NCI-H748 (cell line): ENCODE measurements at regions not wholly inside any gene's neighbourhood (a gene's known extent, or its start where the extent isn't known, plus 50 kb on each side); places are given as distances from the start of the nearest gene placed in this dataset.
"Not testable (repeated sequence)": the region's sequence is repeated elsewhere in the genome, so short reads cannot be mapped to it uniquely, and the experiment has no call there.

Source experiments
- DNase-seq: peaks from one replicate; lab custom pipeline; 2025; ENCODE audit not compliant: unreplicated experiment; lab: John Stamatoyannopoulos, UW

DNA sequence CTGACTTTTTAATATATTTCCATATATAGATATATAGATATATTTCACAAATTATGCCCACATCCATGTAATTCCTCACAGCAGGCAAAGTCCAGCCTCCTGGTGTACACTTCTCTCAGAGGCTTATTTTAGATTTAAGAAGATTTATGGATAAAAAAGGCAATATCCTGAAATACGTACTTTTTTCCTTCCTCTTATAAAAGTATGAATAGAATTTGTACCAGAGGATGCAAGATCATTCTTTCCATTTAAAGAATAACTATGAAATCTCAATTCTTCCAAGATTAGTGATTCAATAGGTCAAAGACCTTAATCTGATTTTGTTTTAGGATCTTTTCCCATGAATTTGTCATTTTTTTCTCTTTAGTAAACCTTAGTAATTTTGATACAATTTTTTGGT, 597.9 kb upstream of the TBL1XR1 start:
- DNase-seq: no peak

DNA sequence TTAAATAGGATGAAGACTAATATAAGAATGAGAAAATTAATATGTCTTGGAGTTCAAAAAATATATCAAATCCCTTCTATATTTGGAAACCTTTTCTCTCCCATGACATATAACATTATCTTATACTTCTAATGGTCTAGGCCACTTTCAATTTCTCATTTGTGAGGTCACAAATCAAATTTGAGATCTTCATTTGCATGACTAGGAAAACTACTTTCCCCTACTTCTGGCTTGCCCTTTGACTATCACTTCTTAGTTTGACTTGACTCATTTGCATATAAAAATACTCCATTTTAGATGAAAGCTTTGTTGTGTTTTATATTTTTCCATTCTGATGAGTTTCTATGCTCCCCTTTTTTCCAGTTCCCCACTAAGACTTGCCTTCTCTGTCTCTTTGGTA, 598.6 kb upstream of the TBL1XR1 start:
- DNase-seq: no peak

DNA sequence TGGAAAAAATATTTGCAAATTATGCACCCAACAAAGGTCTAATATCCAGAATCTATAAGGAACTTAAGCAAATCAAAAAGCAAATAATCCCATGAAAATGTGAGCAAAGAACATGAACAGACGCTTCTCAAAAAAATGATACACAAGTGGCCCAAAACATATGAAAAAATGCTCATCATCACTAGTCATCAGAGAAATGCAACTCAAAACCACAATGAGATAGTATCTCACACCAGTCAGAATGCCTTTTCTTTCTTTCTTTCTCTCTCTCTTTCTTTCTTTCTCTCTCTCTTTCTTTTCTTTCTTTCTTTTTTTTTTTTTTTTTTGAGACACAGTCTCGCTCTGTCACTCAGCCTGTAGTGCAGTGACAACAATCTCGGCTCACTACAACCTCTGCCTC, 602.9 kb upstream of the TBL1XR1 start:
- not testable (repeated sequence) for DNase-seq

DNA sequence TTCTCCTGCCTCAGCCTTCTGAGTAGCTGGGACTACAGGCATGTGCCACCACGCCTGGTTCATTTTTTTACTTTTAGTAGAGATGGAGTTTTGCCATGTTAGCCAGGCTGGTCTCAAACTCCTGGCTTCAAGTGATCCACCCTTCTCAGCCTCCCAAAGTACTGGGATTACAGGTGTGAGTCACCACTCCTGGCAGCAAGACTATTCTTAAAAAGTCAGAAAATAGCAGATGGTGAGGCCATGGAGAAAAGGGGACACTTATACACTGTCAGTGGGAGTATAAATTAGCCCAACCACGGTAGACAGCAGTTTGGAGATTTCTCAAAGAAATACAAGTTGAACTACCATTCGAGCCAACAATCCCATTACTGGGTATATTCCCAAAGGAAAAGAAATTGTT, 603.3 kb upstream of the TBL1XR1 start:
- DNase-seq: no peak

DNA sequence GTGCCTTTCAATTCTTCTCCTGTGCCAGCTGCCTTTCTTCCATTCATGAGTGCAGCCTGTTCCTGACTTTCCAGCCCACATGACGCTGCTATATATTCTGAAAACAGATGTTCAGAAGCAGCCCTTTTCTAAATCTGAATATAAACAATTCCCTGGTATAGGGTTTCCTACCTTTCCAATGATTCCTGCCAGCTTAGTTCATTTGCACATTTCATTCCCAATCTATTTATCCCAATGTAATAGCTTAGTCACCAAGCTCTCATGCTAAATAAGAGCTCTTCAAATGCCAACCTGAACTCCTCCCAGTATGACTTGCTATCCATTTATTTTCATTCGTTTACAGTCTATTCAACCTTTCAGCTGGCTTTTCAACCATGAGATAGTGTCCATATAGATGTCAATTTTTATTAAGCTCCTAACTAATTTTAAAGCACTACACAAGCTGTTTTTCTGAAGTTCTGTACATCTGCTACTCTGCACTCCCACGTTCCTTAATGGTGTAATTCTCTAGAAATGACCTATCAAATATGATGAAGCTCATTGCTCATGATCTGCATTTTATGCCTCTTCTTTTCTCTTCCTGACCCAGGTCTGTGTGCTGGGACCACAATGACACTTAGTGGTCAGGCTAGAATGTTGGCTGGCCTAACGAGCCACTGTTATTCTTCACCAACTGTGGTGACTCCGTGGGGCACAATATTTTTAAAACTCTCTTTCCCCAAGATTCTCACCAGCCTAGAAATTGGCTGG, 605.0 kb upstream of the TBL1XR1 start:
- peak; percentile 4 for DNase-seq

DNA sequence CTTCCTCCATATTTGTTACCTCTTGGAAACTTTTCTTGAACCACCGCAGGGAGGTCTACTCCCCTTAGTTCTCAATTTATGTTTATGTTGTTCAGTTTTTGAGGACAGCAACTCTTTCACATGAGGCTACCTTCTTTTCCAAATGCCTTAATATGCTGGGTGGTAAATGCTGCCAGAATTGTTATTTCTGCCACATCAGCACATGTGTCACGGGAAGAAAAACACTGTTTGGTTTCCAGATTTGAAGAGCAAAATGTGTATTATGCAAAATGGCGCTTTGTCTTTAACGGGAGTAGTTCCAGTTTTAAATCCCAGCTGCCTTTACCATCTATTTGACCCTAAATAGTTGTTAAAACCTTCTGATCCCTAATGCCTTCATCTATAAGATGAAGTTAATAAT, 606.2 kb upstream of the TBL1XR1 start:
- no peak for DNase-seq

DNA sequence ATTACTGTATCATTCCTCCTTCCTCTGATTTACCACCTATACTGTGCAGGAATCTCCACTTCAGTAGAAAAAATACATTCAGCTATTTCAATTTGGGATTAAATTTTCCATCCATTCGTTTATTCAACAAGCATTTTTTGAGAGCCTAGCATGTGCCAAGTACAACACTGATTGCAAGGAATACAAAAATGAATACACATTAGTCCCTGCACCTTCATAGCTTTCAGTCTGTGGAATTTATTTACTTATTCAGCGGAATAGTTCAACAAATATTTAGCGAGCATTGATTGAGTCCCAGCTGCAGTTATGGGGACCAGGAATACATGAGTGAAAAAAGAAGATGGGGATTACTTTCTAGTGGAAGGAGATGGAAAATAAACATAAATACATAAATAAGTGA, 606.8 kb upstream of the TBL1XR1 start:
- DNase-seq: no peak

DNA sequence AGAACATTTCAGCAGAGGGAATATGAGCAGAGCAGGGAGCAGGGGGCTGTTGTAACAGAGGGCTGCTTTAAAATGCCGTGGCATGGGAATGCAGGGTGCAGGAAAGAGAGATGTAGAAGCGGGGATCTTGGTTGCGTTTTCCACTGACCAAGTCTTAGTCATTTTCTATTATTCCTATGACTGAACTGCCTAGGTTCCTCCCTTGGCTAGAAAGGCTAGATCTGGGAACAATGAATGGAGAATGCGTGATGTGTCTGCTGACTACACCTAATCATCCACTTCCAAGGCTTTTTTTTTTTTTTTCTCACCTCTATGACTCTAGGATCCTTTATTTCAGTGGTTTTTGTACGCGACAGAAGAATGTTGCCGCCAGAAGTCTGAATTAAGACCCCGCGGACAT, 607.4 kb upstream of the TBL1XR1 start:
- DNase-seq: no peak

DNA sequence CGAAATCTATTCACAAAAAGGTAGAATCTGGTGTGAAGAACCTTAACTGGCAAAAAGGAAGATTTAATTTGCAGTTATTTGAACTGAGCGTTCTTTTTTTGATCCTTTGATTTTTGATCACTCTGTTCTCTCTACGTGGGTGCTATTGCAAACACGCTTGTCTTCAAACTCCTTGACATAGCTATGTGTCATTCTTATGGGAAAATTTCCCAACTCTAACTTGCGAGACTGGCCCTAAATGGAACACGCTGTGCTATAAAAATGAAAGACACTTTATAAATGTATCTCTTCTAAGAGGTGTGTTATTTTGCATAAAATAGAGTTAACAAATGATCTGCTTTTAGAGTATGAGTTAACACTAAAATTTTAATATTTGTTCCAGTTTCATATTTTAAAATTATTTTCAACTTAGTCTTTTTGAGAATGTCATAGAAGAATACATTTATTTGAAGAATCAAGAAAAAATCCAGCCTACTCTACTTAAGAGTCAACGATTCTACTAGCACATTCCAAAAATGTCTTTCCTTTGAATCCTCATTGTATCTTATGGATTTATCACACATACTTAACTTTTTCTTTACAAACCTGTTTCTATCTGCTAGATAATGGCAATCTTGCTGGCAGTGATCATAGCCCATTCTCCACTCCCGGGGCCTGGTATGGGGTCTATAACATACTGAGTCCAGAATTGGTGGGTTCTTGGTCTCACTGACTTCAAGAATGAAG, 610.0 kb upstream of the TBL1XR1 start:
- no peak for DNase-seq

DNA sequence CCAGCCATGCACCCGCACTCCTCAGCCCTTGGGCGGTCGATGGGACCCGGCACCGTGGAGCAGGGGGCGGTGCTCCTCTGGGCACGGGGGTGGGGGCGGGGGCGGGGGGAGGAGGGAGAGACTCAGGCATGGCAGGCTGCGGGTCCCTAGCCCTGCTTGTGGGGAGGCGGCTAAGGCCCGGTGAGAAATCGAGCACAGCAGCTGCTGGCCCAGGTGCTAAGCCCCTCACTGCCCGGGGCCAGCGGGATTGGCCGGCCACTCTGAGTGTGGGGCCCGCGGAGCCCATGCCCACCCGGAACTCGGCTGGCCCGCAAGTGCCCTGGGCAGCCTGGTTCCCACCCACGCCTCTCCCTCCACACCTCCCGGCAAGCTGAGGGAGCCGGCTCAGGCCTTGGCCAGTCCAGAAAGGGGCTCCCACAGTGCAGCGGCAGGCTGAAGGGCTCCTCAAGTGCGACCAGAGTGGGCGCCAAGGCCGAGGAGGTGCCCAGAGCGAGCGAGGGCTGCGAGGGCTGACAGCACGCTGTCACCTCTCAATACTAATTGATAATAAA, 611.7 kb upstream of the TBL1XR1 start:
- DNase-seq: not testable (repeated sequence)

DNA sequence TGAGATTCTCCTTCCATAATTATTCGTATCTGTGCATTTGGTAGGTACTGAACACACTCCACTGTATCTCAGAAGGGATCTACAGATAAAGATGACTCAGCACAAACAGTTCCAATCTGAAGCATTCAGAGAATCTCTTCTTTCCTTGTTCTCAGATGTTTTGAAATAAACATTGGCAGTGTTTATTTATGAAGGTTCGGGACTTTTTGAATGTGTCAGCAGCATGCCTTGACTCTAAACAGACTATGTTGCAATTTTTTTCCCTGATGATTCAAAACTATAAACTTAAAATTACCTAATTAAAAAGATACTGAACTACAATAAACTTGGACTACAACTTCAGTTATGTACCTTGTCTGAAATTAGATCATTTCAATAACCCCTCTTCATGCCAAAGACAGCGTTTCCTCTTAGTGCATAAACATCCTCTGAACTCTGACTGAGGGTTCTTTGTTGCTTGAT, 612.9 kb upstream of the TBL1XR1 start:
- no peak for DNase-seq

DNA sequence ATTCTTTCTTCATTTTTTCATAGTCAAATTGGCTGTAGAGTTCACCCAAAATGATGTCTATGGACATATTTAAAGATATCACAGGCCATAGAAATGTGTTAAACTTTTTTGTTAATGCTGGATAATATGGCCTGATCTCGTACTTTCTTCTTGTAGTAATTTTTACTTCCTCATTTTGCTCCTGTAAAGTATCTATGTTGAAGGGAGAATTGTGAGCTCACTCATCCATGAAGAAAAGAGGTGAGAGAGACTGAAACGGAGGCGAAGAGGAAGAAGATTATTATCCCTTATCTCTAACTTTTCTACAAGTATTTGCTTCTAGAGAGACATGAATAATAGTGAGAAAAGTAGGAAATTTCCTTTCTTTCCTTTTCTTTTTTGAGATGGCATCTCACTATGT, 613.8 kb upstream of the TBL1XR1 start:
- DNase-seq: no peak

DNA sequence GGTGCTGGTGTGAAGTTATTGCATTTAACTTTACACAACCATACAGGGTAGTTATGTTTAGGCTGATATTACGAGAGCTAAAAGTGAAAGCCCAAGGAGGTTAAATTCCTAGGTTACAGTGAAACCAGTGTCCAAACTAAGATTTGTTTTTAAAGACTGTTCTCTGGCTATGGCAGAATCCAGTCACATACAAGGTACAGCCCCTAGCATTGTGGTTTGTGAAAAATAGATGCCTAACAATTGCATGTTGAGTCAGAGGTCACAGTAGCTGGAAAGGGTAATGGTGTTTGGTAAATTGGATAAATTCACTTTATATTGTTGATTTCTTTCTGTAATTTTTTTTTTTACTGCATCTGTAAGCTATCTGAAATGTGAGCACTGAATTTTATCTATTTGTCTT, 614.6 kb upstream of the TBL1XR1 start:
- no peak for DNase-seq

DNA sequence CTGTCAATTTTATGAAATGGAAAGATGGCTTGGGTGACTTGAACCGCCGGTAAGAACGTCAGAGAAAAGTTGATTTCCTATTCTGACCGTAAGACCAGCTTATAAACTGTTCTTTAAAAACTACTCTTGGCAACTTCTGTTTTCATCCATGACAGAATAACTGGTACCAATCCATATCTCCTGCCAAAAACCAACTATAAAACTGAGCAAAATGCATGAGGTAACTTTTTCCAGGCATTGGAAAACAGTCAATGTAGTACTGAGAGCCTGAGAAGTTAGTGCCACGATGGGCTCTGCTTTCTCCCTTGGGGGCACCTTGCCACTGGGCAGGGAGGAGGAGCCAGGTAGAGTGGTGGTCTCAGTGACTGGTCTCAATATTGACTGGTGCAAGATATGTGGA, 615.2 kb upstream of the TBL1XR1 start:
- DNase-seq: no peak

DNA sequence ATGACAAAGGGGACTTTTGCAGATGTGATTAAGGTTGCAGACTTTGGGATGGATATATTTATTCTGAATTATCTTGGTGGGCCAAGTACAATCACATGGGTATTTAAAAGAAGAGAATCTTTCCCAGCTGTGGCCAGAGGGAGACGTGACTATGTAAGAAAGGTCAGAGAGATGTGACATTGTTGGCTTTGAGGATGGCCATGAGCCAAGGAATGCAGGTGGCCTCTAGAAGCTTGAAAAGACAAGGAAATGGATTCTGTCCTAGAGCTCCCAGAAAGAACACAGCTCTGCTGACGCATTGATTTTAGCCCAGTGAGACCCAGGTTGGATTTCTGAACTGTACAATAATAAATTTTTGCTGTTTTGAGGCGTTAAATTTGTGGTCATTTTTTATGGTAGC, 616.0 kb upstream of the TBL1XR1 start:
- DNase-seq: no peak

DNA sequence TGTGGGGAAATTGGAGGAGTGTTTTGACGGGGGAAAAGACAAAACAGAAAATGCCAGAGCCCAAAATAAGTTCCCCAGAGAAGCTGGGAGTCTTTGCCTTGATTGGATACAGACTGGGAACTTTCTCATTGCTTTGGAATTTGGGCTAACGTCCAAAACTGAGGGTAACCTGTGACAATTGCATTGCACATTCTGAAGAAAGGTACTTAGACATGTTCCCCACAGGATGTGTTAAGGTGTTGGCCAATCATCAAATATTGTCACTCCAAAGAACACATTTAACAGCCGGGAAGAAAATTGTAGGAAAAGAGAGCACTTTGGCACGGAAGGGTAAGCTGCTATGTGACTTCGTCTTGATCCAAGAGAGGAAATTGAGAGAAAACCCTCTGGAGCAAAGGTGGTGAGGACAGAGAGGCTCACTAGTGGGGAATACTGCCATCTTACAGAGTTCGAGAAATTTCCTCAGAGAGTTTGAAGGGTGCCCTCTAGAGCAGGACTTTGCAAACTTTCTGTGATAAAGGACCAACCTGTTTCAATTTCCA, 619.5 kb upstream of the TBL1XR1 start:
- DNase-seq: no peak

DNA sequence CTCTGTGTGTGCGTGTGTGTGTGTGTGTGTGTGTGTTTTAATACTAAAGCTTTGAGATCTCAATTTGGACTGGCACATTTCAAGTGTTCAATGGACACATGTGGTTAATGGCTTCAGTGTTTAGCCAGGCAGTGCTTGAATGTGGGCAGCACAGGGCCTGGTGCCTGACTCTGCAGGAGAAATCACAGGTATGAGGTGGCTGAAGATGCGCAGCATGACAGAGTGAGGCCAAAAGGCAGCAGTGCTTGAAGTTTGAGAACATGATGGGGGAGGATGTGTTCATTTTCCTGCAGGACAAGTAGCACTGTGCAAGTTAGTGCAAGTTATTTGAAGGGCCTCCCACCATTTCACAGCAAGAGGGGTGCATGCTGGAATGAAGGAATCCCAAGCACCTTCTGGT, 620.5 kb upstream of the TBL1XR1 start:
- DNase-seq: no peak

DNA sequence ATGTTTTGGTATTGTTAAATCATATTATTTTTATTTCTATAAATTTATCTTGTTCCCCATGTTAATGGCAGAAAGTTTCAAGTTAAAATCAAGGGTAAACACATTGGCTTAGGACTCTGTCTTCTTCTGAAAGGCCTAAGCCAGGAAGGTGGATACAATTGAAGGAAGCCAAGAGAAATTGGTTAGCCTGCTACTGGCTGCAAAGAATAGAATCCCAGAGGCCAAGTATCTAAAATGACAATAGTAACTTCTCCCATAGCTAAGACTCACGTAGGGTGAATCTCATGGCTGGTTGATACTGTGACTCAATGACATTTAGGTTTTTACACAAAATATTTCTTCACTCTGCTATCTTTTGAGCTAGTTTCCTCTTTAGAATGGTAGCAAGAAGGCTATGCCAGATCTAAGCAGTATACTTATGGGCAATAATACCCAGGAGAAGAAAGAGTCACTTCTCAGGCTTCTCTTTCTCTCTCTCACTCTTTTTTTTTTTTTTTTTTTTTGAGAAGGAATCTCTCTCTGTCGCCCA, 621.5 kb upstream of the TBL1XR1 start:
- no peak for DNase-seq

DNA sequence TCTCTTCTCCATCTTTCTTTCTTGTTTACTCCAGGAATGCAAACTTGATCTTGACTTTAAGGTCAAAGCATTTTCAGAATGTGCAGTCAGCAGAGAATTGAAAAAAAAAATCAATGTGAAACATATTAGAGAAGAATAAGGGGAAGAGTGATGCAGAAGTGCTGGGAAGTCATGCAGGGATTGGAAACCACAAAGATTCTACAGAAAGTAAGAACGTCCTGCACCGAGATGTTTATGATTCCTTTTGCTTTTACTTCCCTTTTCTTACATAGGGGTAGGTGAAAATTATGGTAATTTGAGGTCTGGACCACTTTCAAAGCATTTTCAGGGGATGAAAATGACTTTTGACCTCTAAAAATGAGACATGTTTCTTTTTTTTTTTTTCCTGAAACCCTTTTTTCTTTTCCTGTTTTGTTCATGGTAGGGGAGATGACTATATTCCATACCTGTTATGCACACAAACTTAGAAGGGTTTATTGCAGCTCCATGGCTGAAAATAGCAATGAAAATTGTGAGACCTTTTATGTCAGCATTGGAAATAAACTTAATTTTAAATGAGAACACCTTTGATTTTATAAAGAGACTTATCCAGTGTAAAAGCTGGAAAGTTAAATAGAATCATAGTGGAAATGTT, 623.5 kb upstream of the TBL1XR1 start:
- DNase-seq: no peak

DNA sequence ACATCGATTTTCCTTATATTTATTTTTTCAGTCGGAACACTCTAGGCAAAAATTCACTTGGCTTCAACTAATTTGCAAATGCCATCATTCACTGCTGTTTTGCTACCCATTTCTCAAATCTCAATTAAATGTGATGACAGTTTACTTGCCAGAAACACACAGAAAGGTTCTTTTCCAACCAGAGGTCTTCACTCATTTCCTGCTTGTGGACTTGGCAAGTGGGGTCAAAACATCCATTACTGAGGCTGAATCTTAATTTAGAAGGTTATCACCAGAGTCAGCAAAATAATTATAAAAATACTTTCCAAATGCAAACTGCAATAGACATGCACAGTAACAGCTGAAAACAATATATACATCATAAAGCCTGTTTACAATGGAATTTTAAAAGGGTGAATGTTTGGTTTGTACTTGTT, 625.4 kb upstream of the TBL1XR1 start:
- DNase-seq: no peak

DNA sequence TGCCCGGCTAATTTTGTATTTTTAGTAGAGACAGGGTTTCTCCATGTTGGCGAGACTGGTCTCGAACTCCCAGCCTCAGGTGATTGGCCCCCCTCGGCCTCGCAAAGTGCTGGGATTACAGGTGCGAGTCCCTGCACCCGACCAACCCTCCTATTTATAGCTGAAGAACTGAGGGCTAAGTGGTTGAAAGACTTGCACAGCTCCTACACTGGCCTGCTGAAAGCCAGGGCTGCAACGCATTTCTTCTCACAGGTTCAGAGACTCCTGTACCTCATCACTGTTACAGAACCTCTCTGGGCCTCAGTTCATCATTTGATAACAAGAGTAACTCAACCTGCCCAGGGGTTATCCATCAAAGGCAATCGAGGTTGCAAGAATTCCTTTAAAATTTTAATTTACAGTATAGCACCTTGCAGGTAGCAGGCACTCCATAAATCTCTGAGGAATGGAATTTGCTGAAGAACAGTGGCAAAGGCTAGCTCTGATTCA, 626.5 kb upstream of the TBL1XR1 start:
- no peak for DNase-seq
